Astrocyte of the cerebellum (primary cell): ENCODE measurements at regions not wholly inside any gene's neighbourhood (a gene's known extent, or its start where the extent isn't known, plus 50 kb on each side); places are given as distances from the start of the nearest gene placed in this dataset.
A peak's percentile ranks its signal among the peaks of the same experiment; 100 is the strongest.

Experiments used
- DNase-seq: peaks from one replicate; pipeline ENCODE4 v3.0.0-alpha.2; 2011; ENCODE audit warnings: low read depth
- H3K4me3 ChIP-seq: 2 replicates; pipeline ENCODE4 v1.5.1; 2011; ENCODE audit warnings: mild to moderate bottlenecking, low read depth, low read length, moderate library complexity
- in situ Hi-C: cut with HindIII; loops from 2 replicates; pipeline ENCODE4 v1.10.0; 2017; ENCODE audit warnings: low sequenced_read_pairs
- TF ChIP-seq, protein P1 (sequence below): IDR thresholded peaks from 2 replicates; pipeline ENCODE4 v1.5.1; 2012; ENCODE audit warnings: low read length, low read depth, moderate library complexity, mild to moderate bottlenecking; ENCODE audit errors: missing control alignments

DNA sequence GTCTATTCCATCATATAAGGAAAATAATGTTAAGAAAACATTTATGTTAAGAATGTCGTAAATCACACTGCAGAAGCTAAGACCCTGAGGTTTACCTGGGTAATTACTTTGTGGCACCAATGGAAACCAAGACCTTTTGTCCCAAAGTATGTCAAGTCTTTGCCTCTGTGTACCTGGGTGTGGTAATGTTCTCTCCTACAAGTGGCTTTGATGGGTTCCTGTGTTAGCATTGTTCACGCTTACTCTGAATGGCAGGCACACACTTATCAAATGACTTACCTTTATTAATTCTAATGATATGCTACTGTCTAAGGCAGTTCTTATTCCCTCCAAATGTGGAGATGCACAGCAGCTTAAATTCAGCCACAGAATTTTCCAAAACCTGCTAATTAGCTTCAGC, 206.1 kb downstream of the KCTD12 start:
- H3K4me3 ChIP-seq, result no peak overlapping the region
- DNase-seq, result no peak
- TF ChIP-seq, protein P1, sequence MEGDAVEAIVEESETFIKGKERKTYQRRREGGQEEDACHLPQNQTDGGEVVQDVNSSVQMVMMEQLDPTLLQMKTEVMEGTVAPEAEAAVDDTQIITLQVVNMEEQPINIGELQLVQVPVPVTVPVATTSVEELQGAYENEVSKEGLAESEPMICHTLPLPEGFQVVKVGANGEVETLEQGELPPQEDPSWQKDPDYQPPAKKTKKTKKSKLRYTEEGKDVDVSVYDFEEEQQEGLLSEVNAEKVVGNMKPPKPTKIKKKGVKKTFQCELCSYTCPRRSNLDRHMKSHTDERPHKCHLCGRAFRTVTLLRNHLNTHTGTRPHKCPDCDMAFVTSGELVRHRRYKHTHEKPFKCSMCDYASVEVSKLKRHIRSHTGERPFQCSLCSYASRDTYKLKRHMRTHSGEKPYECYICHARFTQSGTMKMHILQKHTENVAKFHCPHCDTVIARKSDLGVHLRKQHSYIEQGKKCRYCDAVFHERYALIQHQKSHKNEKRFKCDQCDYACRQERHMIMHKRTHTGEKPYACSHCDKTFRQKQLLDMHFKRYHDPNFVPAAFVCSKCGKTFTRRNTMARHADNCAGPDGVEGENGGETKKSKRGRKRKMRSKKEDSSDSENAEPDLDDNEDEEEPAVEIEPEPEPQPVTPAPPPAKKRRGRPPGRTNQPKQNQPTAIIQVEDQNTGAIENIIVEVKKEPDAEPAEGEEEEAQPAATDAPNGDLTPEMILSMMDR, result no peak
- in situ Hi-C loops, result no loop called here

DNA sequence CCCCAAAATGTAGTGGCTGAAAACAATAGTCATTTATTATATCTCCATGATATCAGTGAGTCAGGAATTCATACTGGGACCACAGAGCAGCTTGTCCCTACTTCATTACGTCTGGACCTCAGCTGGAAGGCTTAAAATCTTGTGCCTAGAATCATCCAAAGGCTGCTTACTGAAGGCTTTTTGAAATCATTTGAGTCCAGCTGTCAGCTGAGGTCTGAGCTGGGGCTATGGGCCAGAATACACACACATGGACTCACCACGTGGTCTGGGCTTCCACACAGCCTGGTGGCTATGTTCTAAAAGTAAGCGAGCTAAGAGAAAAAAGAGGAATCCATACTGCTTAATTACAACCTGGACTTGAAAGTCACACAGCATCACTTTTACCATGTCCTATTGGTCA, 209.2 kb downstream of the KCTD12 start:
- DNase-seq, result peak; percentile 64
- TF ChIP-seq, protein P1, result no peak
- in situ Hi-C loops, result no loop called here
- H3K4me3 ChIP-seq, result no peak overlapping the region

DNA sequence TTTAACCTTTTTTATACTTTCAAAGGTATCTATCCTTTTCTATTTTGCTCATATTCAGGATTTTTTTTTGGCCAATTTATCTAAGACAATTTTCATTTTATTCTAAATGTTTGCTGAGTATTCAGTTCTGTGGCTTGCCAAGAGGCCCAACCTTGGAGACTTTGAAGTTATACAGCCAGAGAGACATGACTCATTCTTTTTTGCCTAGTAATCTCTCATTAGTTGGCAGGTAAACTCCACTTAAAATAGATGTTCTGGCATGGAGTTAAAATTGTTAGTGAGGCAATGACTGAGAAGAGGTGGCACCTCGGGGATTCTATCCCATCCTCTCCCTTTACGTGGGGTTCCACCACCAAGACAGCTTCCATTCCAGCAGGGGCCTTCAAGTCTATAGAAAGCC, 213.8 kb downstream of the KCTD12 start:
- TF ChIP-seq, protein P1, result no peak
- H3K4me3 ChIP-seq, result no peak overlapping the region
- in situ Hi-C loops, result no loop called here
- peak; percentile 59 for DNase-seq

DNA sequence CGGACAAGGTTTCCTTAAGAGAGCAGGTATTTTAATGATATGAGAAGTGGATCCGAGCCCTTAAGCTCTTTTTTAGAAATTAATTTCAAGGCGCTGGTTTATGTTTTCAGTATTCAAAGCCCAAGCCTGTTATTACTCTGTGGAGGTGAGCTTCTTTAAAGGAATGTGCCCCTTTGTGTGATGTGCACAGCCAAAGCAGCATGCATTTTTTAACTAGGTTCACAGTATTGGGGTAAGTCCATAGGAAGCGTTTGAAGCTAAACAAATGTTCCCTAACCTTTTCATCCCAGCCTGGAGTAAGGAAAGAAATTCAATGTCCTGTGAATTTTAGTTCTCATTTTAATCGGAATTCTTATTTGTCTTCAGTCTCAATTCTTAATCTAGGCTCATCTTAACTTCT, 217.5 kb downstream of the KCTD12 start:
- in situ Hi-C loops, result no loop called here
- DNase-seq, result no peak
- H3K4me3 ChIP-seq, result no peak overlapping the region
- TF ChIP-seq, protein P1, result no peak

DNA sequence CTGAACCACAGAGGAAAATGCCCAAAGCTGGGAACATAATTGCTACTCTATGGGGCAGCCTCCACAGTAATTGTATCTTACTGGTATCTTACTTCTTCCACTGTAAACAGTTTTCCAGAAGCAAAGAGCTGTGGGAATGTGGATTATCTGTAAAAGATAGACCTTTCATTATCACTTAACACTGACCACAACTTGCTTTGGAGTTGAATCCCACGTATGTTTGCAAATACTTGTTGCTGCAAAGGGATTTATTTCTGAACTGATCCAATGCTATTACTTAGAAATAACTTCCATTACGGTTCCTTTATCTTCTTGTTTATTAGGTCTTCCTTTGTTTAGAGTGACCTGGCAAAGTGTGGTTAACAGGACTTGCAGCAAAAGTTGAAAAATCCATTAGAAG, 218.1 kb downstream of the KCTD12 start:
- DNase-seq, result no peak
- no peak overlapping the region for H3K4me3 ChIP-seq
- in situ Hi-C loops, result no loop called here
- TF ChIP-seq, protein P1, result no peak

DNA sequence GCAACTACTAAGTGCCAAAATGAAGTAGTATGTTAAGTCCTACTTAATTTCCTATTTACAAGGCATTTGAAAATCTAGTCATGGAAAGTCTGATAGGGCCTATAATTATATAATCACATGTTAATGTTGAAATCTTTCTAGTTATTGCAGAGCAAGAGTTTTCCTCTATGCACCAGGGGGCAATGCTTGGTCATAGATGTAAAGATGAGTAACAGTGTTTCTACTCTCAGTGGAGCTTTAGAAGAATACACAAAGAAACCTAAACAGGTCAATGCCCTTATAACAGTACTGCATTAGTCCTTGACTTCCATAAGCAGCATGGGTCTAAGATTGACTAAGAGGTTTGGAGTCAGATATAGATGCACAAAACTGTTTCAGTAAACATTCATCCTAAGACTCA, 218.7 kb downstream of the KCTD12 start:
- H3K4me3 ChIP-seq, result no peak overlapping the region
- TF ChIP-seq, protein P1, result peak; percentile 32
- in situ Hi-C loops, result no loop called here
- DNase-seq, result peak; percentile 43
